Muscle layer of colon (tissue), 2 donors: ENCODE measurements at regions not wholly inside any gene's neighbourhood (a gene's known extent, or its start where the extent isn't known, plus 50 kb on each side); places are given as distances from the start of the nearest gene placed in this dataset.
A peak's percentile ranks its signal among the peaks of the same experiment; 100 is the strongest.
"Not testable (repeated sequence)": the region's sequence is repeated elsewhere in the genome, so short reads cannot be mapped to it uniquely, and the experiment has no call there.

Experiments
- H3K27ac ChIP-seq: one replicate; pipeline ENCODE4 v1.7.0; 2013; ENCODE audit warnings: low read depth, mild to moderate bottlenecking, low read length, moderate library complexity
- H3K27me3 ChIP-seq, 2 donors: one replicate each; pipeline ENCODE4 v1.7.0; 2013; ENCODE audit warnings: low read length in 2 of 2, mild to moderate bottlenecking in 2 of 2; ENCODE audit not compliant: insufficient read depth in 2 of 2, control insufficient read depth in 1 of 2
- H3K36me3 ChIP-seq: one replicate; pipeline ENCODE4 v1.7.0; 2013; ENCODE audit warnings: mild to moderate bottlenecking, low read length; ENCODE audit not compliant: insufficient read depth
- H3K4me1 ChIP-seq: one replicate; pipeline ENCODE4 v1.7.0; 2013; ENCODE audit warnings: mild to moderate bottlenecking, low read length; ENCODE audit not compliant: insufficient read depth
- H3K4me3 ChIP-seq, 2 donors: one replicate each; pipeline ENCODE4 v1.7.0; 2013; ENCODE audit warnings: low read length in 2 of 2, low read depth in 1 of 2, mild to moderate bottlenecking in 1 of 2, moderate library complexity in 1 of 2
- H3K9ac ChIP-seq: one replicate; pipeline ENCODE4 v1.7.0; 2013; ENCODE audit warnings: low read length
- H3K9me3 ChIP-seq: one replicate; pipeline ENCODE4 v1.7.0; 2013; ENCODE audit warnings: mild to moderate bottlenecking, low read length
- donor health status: abdominal sarcoma.
- donor health status: Adenocarcinoma of cecum.

GRCh38 chr15:89016549-89017041 is 71.7 kb upstream of the ABHD2 start:
- Histone ChIP-seq H3K4me1 (peaks cover 9% of the 10 kb centered on the region), H3K9me3 (no peaks in the 10 kb centered on the region), H3K27me3 (peaks cover 0 to 6% of the 10 kb centered on the region in 2 donors), H3K9ac (no peak overlapping the region), H3K4me3 (no peak overlapping the region), H3K27ac (no peak overlapping the region), H3K36me3 (no peaks in the 10 kb centered on the region)

GRCh38 chr15:89017370-89018066 is 70.7 kb upstream of the ABHD2 start:
- H3K4me3 ChIP-seq, result peak overlapping the region; percentile 28 to 45
- no peak overlapping the region for H3K27ac ChIP-seq
- H3K27me3 ChIP-seq, result peaks cover 0 to 6% of the 10 kb centered on the region in 2 donors
- H3K4me1 ChIP-seq, result peaks cover 9% of the 10 kb centered on the region
- no peaks in the 10 kb centered on the region for H3K9me3 ChIP-seq
- no peaks in the 10 kb centered on the region for H3K36me3 ChIP-seq
- H3K9ac ChIP-seq, result no peak overlapping the region

- H3K36me3 ChIP-seq, result no peaks in the 10 kb centered on the region
- peaks cover 0 to 6% of the 10 kb centered on the region in 2 donors for H3K27me3 ChIP-seq
- H3K9ac ChIP-seq, result no peak overlapping the region
- H3K9me3 ChIP-seq, result no peaks in the 10 kb centered on the region
- H3K4me3 ChIP-seq, result no peak overlapping the region
- H3K27ac ChIP-seq, result no peak overlapping the region
- H3K4me1 ChIP-seq, result peaks cover 9% of the 10 kb centered on the region
Measured at GRCh38 chr15:89018207-89018606, 70.0 kb upstream of the ABHD2 start.

DNA sequence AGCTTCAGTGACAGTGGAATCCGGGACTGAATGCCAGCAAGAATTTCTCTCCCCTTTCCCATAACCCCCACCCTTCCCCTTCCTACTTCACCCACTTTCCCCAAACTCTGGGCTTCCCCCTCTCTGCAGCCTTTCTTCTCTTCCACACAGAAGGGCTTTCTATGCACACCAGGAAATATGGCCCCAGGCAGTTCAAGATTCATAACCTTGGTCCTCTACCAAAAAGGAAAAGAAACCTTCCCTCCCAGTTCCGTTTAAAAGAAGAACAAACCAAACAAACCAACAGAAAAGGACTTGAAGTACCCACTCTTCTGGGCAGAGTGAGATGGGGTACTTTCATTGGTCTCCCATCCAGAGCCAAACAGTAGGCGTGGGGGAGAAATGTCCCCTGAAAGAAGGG is 68.8 kb upstream of the ABHD2 start:
- H3K27ac ChIP-seq, result no peak overlapping the region
- no peak overlapping the region for H3K4me3 ChIP-seq
- peaks cover 9% of the 10 kb centered on the region for H3K4me1 ChIP-seq

DNA sequence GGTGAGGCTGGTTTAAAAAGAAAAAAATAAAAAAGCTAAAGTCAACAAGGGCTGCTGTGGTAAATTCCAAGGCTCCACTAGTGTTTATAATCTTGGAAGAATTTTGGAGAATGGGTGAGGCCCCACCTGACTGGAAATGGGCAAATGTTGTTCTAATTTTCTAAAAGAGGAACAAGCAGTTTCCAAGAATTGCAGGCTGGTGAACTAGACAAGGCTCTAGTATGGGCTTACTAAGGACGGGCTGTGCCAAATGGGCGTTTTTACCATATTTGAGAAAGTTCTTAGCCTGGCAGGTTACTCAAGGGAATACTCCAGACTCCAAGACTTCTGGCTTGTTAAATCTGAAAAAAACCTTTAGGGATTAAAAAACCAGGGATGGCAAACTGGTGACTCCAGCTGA is 67.0 kb upstream of the ABHD2 start:
- peaks cover 9% of the 10 kb centered on the region for H3K4me1 ChIP-seq
- no peak overlapping the region for H3K27ac ChIP-seq
- no peak overlapping the region for H3K9ac ChIP-seq
- H3K4me3 ChIP-seq, result no peak overlapping the region
- no peaks in the 10 kb centered on the region for H3K36me3 ChIP-seq
- no peaks in the 10 kb centered on the region for H3K9me3 ChIP-seq
- peaks cover 0 to 6% of the 10 kb centered on the region in 2 donors for H3K27me3 ChIP-seq

More for the DNA sequence above, 68.8 kb upstream of the ABHD2 start:
- Histone ChIP-seq H3K9ac (no peak overlapping the region), H3K36me3 (no peaks in the 10 kb centered on the region), H3K27me3 (peaks cover 0 to 6% of the 10 kb centered on the region in 2 donors), H3K9me3 (no peaks in the 10 kb centered on the region)

- H3K27me3 ChIP-seq, H3K4me3 ChIP-seq, H3K9me3 ChIP-seq, H3K9ac ChIP-seq, H3K36me3 ChIP-seq, H3K4me1 ChIP-seq, H3K27ac ChIP-seq: not testable (repeated sequence)
Measured at GRCh38 chr15:89021886-89022285, 66.4 kb upstream of the ABHD2 start.

GRCh38 chr15:89023311-89023961 is 64.8 kb upstream of the ABHD2 start:
- peaks cover 1% of the 10 kb centered on the region for H3K4me1 ChIP-seq
- H3K27ac ChIP-seq, result no peak overlapping the region
- H3K36me3 ChIP-seq, result no peaks in the 10 kb centered on the region
- no peak overlapping the region for H3K4me3 ChIP-seq
- no peak overlapping the region for H3K9ac ChIP-seq
- no peaks in the 10 kb centered on the region for H3K9me3 ChIP-seq
- H3K27me3 ChIP-seq, result no peaks in the 10 kb centered on the region

DNA sequence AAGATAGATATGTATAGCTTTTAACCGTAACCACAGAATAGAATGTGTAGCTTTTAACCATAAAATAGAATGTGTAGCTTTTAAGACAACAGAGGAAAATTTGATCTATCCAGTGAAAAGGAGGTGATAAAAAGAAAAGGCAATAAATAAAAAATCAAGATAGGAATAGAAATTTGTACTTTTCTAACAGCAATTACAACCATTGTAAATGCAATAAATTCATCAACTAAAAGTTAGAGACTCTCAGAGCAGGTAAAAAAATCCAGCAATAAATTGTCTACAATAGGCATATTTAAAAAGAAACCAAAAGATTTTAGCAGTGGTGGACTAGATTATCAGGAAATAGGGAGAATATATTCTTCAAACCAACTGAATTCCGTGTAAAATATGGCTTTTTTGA is 63.8 kb upstream of the ABHD2 start:
- H3K9ac ChIP-seq, result no peak overlapping the region
- H3K4me3 ChIP-seq, result no peak overlapping the region
- H3K27ac ChIP-seq, result no peak overlapping the region
- no peaks in the 10 kb centered on the region for H3K36me3 ChIP-seq
- H3K9me3 ChIP-seq, result no peaks in the 10 kb centered on the region
- H3K27me3 ChIP-seq, result no peaks in the 10 kb centered on the region
- no peaks in the 10 kb centered on the region for H3K4me1 ChIP-seq

- Histone ChIP-seq H3K27me3 (no peaks in the 10 kb centered on the region), H3K4me1 (no peaks in the 10 kb centered on the region), H3K27ac (no peak overlapping the region), H3K9me3 (no peaks in the 10 kb centered on the region), H3K36me3 (no peaks in the 10 kb centered on the region), H3K9ac (no peak overlapping the region), H3K4me3 (no peak overlapping the region)
Measured at GRCh38 chr15:89026167-89026566, 62.1 kb upstream of the ABHD2 start.

DNA sequence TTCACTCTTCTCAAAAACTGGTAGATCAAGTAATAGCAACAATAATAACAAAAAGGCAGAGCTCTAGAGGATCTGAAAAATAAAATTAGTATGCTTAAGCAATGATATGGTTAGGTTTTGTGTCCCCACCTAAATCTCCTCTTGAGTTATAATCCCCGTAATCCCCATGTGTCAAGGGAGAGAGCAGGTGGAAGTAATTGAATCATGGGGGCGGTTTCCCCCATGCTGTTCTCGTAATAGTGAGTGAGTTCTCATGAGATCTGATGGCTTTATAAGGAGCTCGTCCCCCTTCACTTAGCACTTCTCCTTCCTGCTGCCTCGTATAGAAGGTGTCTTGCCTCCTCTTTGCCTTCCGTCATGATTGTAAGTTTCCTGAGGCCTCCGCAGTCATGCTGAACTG is 60.2 kb upstream of the ABHD2 start:
- Histone ChIP-seq H3K27me3 (no peaks in the 10 kb centered on the region), H3K4me3 (no peak overlapping the region), H3K36me3 (no peaks in the 10 kb centered on the region), H3K9ac (no peak overlapping the region), H3K27ac (no peak overlapping the region), H3K9me3 (no peaks in the 10 kb centered on the region), H3K4me1 (no peaks in the 10 kb centered on the region)

- Histone ChIP-seq H3K4me3 (no peak overlapping the region), H3K27ac (no peak overlapping the region), H3K36me3 (no peaks in the 10 kb centered on the region), H3K9me3 (no peaks in the 10 kb centered on the region), H3K4me1 (no peaks in the 10 kb centered on the region), H3K27me3 (no peaks in the 10 kb centered on the region), H3K9ac (no peak overlapping the region)
Measured at GRCh38 chr15:89030311-89030710, 57.9 kb upstream of the ABHD2 start.
